GM12873 (cell line): ENCODE measurements at regions not wholly inside any gene's neighbourhood (a gene's known extent, or its start where the extent isn't known, plus 50 kb on each side); places are given as distances from the start of the nearest gene placed in this dataset.

Experiments used
- TF ChIP-seq, protein P1 (sequence below): IDR thresholded peaks from 2 replicates; pipeline ENCODE4 v1.5.1; 2012; ENCODE audit warnings: low read depth, mild to moderate bottlenecking, moderate library complexity, low read length, control low read depth; ENCODE audit not compliant: insufficient read depth; ENCODE audit errors: missing control alignments

DNA sequence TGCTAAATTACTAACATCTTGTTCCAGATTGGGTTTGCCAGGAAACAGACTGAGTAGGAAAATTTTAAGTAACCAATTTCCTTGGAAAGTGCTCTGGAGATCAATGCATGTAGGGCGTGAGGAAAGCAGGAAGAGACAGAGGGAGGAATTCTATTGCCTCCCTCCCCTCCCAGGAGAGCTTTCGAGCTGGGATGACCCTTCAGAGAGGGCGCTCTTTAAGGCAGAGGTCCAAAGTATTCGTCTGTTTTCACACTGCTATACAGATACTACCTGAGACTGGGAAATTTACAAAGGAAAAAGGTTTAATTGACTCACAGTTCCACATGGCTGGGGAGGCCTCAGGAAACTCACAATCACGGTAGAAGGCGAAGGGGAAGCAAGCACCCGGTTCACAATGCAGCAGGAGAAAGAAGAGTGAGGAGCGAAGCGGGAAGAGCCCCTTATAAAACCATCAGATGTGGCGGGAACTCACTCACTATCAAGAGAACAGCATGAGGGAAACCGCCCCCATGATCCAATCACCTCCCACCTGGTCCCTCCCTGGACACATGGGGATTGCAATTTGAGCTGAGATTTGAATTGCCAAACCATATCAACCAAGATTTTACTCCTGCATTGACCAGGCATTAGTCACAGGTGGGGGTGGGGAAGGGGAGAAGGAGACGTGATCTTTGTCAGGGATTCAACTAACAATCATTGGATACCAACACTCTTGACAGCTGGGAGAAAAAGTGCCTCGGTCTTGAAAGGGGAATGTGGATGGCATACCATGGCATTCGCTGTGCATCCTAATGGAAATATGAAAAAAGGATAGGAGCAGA lies 63.8 kb downstream of the SLITRK2 start:
- TF ChIP-seq, protein P1, sequence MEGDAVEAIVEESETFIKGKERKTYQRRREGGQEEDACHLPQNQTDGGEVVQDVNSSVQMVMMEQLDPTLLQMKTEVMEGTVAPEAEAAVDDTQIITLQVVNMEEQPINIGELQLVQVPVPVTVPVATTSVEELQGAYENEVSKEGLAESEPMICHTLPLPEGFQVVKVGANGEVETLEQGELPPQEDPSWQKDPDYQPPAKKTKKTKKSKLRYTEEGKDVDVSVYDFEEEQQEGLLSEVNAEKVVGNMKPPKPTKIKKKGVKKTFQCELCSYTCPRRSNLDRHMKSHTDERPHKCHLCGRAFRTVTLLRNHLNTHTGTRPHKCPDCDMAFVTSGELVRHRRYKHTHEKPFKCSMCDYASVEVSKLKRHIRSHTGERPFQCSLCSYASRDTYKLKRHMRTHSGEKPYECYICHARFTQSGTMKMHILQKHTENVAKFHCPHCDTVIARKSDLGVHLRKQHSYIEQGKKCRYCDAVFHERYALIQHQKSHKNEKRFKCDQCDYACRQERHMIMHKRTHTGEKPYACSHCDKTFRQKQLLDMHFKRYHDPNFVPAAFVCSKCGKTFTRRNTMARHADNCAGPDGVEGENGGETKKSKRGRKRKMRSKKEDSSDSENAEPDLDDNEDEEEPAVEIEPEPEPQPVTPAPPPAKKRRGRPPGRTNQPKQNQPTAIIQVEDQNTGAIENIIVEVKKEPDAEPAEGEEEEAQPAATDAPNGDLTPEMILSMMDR, result no peak

DNA sequence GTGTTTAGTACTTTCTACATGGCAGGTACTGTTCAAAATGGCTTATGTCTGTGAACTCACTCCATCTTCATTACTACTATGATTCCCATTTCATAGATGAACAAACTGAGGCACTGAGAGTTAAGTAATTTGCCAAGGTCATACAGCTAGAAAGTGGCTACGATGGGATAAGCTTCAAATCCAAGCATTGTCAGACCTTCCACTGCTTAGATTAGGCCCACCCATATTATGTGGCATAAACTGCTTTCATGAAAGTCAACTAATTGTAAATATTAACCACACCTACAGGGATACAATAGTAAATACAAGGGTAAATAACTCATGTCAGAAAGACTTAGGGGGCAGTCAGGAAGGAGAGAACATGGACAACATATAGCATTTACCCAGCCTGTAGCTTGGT lies 68.8 kb downstream of the SLITRK2 start:
- TF ChIP-seq, protein P1, result no peak

DNA sequence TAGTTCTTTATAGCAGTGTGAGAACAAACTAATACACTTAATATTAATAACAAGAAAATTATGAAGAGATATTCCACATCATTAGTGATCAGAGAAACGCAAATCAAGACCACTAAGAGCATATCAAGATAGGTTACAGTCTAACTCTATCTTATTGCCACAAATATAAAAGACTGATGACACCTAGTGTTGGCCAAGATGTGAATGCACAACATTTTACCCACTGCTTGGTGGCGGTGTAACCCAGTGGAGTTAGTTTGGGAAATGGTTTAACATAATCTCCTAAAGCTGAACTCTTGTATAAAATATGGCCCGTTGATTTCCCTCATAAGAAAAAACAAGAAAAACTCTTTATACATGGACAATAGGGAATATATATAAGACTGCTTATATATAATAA lies 92.4 kb downstream of the SLITRK2 start:
- TF ChIP-seq, protein P1, result no peak

DNA sequence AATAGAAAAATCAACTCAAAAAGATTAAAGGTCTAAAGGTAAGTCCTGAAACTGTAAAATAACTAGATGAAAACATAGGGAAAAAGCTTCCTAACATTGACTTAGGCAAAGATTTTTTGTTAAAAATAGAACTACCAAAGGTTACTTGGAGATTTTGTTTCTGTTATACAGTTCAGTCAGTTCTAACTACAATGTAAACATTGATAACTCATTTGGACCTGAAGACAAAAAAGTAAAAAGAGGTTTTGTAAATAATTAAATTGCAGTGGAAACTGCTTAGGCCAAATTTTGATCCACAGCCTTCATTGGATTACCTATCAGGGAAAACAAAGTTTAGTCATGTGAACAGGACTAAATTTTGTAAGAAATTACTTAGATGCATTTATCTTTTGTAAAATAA lies 101.8 kb downstream of the SLITRK2 start:
- TF ChIP-seq, protein P1, result no peak

DNA sequence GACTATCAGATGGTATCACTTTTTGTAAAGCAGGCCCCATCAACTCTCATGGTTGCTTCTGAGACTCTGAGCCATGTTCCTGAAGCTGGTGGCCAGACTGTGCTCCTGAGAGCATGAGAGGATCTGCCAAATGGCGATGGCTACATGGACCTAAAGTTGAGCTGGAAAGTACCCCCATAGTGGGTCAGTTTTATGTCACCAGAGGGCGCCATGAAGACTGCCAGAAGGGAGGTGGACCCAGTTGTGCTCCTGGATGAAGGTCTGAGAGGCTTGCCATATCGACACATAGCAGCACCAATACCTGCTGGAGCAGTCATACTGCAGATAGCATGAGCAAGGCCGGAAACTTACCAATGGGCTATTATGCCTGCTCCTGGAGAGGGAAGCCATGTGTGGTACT lies 105.7 kb downstream of the SLITRK2 start:
- TF ChIP-seq, protein P1, result no peak

DNA sequence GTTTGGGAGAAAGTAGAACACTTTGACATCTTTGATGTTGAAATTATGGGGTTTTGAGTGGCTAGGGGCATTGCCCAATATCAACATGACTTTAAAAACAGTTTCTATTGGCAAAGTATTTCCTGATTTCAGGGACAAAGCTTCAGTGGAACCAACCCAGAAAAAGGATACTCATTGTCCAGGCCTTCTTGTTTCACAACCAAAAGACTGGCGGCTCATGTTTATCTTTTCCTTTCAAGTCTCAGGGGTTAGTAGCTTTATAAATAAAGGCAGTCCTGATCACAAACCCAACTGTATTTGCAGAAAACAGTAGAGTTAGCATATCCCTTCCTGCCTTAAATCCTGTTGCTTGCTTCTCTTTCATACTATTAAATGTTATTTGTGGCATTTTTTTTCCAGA lies 119.1 kb downstream of the SLITRK2 start:
- TF ChIP-seq, protein P1, result no peak

DNA sequence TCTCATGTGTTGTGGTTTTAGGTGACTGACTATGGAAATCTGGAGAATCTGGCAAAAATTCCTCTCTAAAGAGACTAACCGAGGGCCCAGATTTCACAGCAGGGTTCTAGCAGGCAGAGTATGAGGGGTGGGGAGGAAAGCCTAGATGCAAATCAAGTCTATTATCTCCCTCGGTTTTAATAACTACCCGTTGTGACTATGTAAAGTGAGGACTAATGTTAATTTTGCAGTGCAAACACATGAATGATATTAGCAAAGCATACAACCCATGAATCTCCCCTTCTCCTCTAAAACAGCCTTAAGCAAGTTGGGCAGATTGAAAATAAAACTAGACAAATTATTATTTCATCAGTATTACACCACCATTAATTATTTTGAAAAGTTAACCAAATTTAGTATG lies 131.4 kb downstream of the SLITRK2 start:
- TF ChIP-seq, protein P1, result no peak
